GM10266 (cell line): ENCODE measurements at regions not wholly inside any gene's neighbourhood (a gene's known extent, or its start where the extent isn't known, plus 50 kb on each side); places are given as distances from the start of the nearest gene placed in this dataset.

Source experiments
- DNase-seq: peaks from one replicate; pipeline ENCODE4 v3.0.0; 2012; ENCODE audit errors: extremely low spot score
- CTCF ChIP-seq: IDR thresholded peaks from 2 replicates; pipeline ENCODE4 v1.5.1; 2012; ENCODE audit warnings: mild to moderate bottlenecking, low read depth; ENCODE audit not compliant: control insufficient read depth, insufficient read depth; ENCODE audit errors: missing control alignments

- no peak for DNase-seq
- no peak for TF ChIP-seq CTCF
These were observed 113.6 kb downstream of the GLI2 start for GRCh38 chr2:120849278-120849677.

- no peak for TF ChIP-seq CTCF
- no peak for DNase-seq
These were observed 114.9 kb downstream of the GLI2 start for GRCh38 chr2:120850551-120850950.

- no peak for DNase-seq
- TF ChIP-seq CTCF, result no peak
These were observed 115.6 kb downstream of the GLI2 start for GRCh38 chr2:120851116-120851773.

GRCh38 chr2:120852200-120852815 is 116.6 kb downstream of the GLI2 start:
- TF ChIP-seq CTCF, result no peak
- DNase-seq, result no peak

GRCh38 chr2:120853306-120854013 is 117.8 kb downstream of the GLI2 start:
- no peak for TF ChIP-seq CTCF
- DNase-seq, result no peak

GRCh38 chr2:120854014-120854620 is 118.4 kb downstream of the GLI2 start:
- TF ChIP-seq CTCF, result no peak
- DNase-seq, result no peak
